IPS-NIHi7 (cell line): ENCODE measurements at regions not wholly inside any gene's neighbourhood (a gene's known extent, or its start where the extent isn't known, plus 50 kb on each side); places are given as distances from the start of the nearest gene placed in this dataset.

Source experiments
- DNase-seq: peaks from one replicate; pipeline ENCODE4 v3.0.0; 2012; ENCODE audit warnings: mixed read lengths; ENCODE audit errors: extremely low spot score

GRCh38 chr13:72168126-72168855 is 301.3 kb upstream of the DACH1 start:
- DNase-seq, result no peak

- no peak for DNase-seq
Measured at GRCh38 chr13:72166102-72166650, 299.2 kb upstream of the DACH1 start.

- DNase-seq, result no peak
Measured at GRCh38 chr13:72165276-72165675, 298.3 kb upstream of the DACH1 start.

GRCh38 chr13:72164811-72165210 is 297.8 kb upstream of the DACH1 start:
- no peak for DNase-seq

GRCh38 chr13:72163678-72164077 is 296.7 kb upstream of the DACH1 start:
- DNase-seq, result no peak

GRCh38 chr13:72160977-72161376 is 294.0 kb upstream of the DACH1 start:
- DNase-seq, result no peak

- no peak for DNase-seq
Measured at GRCh38 chr13:72156760-72157159, 289.8 kb upstream of the DACH1 start.

GRCh38 chr13:72153272-72153671 is 286.3 kb upstream of the DACH1 start:
- no peak for DNase-seq

- DNase-seq, result no peak
Measured at GRCh38 chr13:72151241-72151640, 284.2 kb upstream of the DACH1 start.

GRCh38 chr13:72150502-72150901 is 283.5 kb upstream of the DACH1 start:
- DNase-seq, result no peak

- no peak for DNase-seq
Measured at GRCh38 chr13:72149701-72150100, 282.7 kb upstream of the DACH1 start.

GRCh38 chr13:72146816-72147215 is 279.8 kb upstream of the DACH1 start:
- DNase-seq, result no peak

- DNase-seq, result no peak
Measured at GRCh38 chr13:72145383-72145782, 278.4 kb upstream of the DACH1 start.

- DNase-seq, result no peak
Measured at GRCh38 chr13:72144636-72145035, 277.6 kb upstream of the DACH1 start.

- DNase-seq, result no peak
Measured at GRCh38 chr13:72141855-72142519, 275.0 kb upstream of the DACH1 start.

GRCh38 chr13:72139192-72139591 is 272.2 kb upstream of the DACH1 start:
- no peak for DNase-seq

GRCh38 chr13:72132075-72132474 is 265.1 kb upstream of the DACH1 start:
- no peak for DNase-seq

GRCh38 chr13:72129117-72129516 is 262.1 kb upstream of the DACH1 start:
- no peak for DNase-seq

GRCh38 chr13:72127031-72127430 is 260.0 kb upstream of the DACH1 start:
- DNase-seq, result no peak

- no peak for DNase-seq
Measured at GRCh38 chr13:72126424-72126823, 259.4 kb upstream of the DACH1 start.

GRCh38 chr13:72125561-72125960 is 258.6 kb upstream of the DACH1 start:
- DNase-seq, result no peak

GRCh38 chr13:72122661-72123255 is 255.8 kb upstream of the DACH1 start:
- no peak for DNase-seq

- no peak for DNase-seq
Measured at GRCh38 chr13:72121466-72121865, 254.5 kb upstream of the DACH1 start.
